A673 (cell line): ENCODE measurements at regions not wholly inside any gene's neighbourhood (a gene's known extent, or its start where the extent isn't known, plus 50 kb on each side); places are given as distances from the start of the nearest gene placed in this dataset.

Source experiments
- BruUV-seq: library from RNA; stranded (reverse); fragments of 400-500 nt; replicated peaks from 2 replicates; lab custom pipeline; 2021; lab: Mats Ljungman, UMichigan
- CTCF ChIA-PET: fragments of 300-600 bp; sonication (Branson Sonifier 250); formaldehyde crosslinking; loops from one replicate; lab custom pipeline; 2022; ENCODE audit warnings: antibody characterized with exemption; lab: Charles Lee
- POLR2A ChIA-PET: fragments of 300-600 bp; sonication (Branson Sonifier 250); formaldehyde crosslinking; loops from one replicate; lab custom pipeline; 2022; ENCODE audit warnings: antibody characterized with exemption; ENCODE audit not compliant: low non-redundant PET; lab: Charles Lee
- DNase-seq: peaks from one replicate; pipeline ENCODE4 v3.0.0-alpha.2; 2015; ENCODE audit warnings: low spot score
- H3K27ac ChIP-seq: fragments of 200-600 bp; sonication (generic); 2 replicates; pipeline ENCODE4 v1.5.1; 2016; ENCODE audit warnings: mixed run types, low read depth, mild to moderate bottlenecking, mixed read lengths, antibody characterized with exemption, low read length; ENCODE audit not compliant: poor library complexity, severe bottlenecking
- H3K27me3 ChIP-seq: fragments of 200-600 bp; sonication (generic); replicated peaks from 2 replicates; pipeline ENCODE4 v1.6.1; 2017; ENCODE audit warnings: mixed run types, low read depth, mild to moderate bottlenecking, mixed read lengths, antibody characterized with exemption, low read length; ENCODE audit not compliant: insufficient read depth, poor library complexity
- H3K36me3 ChIP-seq: fragments of 200-600 bp; sonication (generic); 2 replicates; pipeline ENCODE4 v1.6.1; 2016; ENCODE audit warnings: mixed run types, mild to moderate bottlenecking, mixed read lengths, antibody characterized with exemption, low read length; ENCODE audit not compliant: insufficient read depth, poor library complexity, severe bottlenecking
- H3K4me1 ChIP-seq: fragments of 200-600 bp; sonication (generic); 2 replicates; pipeline ENCODE4 v1.6.1; 2017; ENCODE audit warnings: mixed run types, mild to moderate bottlenecking, mixed read lengths, antibody characterized with exemption, low read length; ENCODE audit not compliant: insufficient read depth, poor library complexity, severe bottlenecking
- H3K4me3 ChIP-seq: fragments of 200-600 bp; sonication (generic); 2 replicates; pipeline ENCODE4 v1.5.1; 2016; ENCODE audit warnings: low read depth, mixed run types, mild to moderate bottlenecking, mixed read lengths, low read length; ENCODE audit not compliant: poor library complexity, severe bottlenecking
- H3K9me3 ChIP-seq: fragments of 200-600 bp; sonication (generic); 2 replicates; pipeline ENCODE4 v1.6.1; 2016; ENCODE audit warnings: mixed run types, low read depth, mild to moderate bottlenecking, mixed read lengths, antibody characterized with exemption, low read length; ENCODE audit not compliant: poor library complexity, severe bottlenecking
- EZH2 ChIP-seq: fragments of 200-600 bp; sonication (generic); IDR thresholded peaks from 2 replicates; pipeline ENCODE4 v1.6.1; 2017; ENCODE audit warnings: borderline replicate concordance, low read depth, mild to moderate bottlenecking, mixed read lengths, antibody characterized with exemption, low read length; ENCODE audit not compliant: poor library complexity, severe bottlenecking
- intact Hi-C: fragments of 100-400 bp; cut with micrococcal nuclease; formaldehyde crosslinking; loops from one replicate; pipeline ENCODE4 v1.10.0; 2022; ENCODE audit not compliant: unreplicated experiment
- TF ChIP-seq, protein P1 (sequence below): fragments of 300-800, 200-600 bp; sonication (generic); conservative IDR thresholded peaks from 2 replicates; pipeline ENCODE4 v1.5.1; 2017; ENCODE audit warnings: low read depth, mild to moderate bottlenecking, antibody characterized with exemption, low read length, moderate library complexity, mixed read lengths

DNA sequence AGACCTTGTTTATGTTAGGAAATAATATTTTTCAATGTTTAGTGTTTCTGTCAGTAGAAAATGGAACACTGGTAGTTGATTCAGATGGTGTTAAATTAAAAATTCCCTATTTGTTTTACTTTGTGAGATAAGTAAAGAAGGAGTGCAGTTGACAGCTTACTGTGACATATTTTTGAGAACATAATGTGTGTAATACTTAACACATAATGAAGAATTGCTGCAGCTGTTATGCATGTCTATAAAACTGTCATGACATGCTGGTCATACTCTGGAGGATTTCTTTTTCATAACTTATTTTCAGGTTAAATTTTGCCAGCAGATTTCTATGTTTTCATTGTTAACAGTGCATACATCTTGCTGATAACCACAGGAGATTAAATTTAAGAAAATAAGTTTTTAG is 296.1 kb downstream of the CTH start:
- Histone ChIP-seq H3K36me3 (no peaks in the 10 kb centered on the region), H3K27ac (peak overlapping the region; percentile 51), H3K4me1 (peaks cover 12% of the 10 kb centered on the region), H3K4me3 (no peak overlapping the region), H3K27me3 (no peaks in the 10 kb centered on the region), H3K9me3 (peaks cover 8% of the 10 kb centered on the region)
- BruUV-seq, result no TSS peak
- POLR2A ChIA-PET, result no interaction called here
- intact Hi-C loops, result no loop called here
- CTCF ChIA-PET, result no interaction called here
- DNase-seq, result peak; percentile 25
- no peak for TF ChIP-seq EZH2
- TF ChIP-seq, protein P1, sequence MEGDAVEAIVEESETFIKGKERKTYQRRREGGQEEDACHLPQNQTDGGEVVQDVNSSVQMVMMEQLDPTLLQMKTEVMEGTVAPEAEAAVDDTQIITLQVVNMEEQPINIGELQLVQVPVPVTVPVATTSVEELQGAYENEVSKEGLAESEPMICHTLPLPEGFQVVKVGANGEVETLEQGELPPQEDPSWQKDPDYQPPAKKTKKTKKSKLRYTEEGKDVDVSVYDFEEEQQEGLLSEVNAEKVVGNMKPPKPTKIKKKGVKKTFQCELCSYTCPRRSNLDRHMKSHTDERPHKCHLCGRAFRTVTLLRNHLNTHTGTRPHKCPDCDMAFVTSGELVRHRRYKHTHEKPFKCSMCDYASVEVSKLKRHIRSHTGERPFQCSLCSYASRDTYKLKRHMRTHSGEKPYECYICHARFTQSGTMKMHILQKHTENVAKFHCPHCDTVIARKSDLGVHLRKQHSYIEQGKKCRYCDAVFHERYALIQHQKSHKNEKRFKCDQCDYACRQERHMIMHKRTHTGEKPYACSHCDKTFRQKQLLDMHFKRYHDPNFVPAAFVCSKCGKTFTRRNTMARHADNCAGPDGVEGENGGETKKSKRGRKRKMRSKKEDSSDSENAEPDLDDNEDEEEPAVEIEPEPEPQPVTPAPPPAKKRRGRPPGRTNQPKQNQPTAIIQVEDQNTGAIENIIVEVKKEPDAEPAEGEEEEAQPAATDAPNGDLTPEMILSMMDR, result no peak

DNA sequence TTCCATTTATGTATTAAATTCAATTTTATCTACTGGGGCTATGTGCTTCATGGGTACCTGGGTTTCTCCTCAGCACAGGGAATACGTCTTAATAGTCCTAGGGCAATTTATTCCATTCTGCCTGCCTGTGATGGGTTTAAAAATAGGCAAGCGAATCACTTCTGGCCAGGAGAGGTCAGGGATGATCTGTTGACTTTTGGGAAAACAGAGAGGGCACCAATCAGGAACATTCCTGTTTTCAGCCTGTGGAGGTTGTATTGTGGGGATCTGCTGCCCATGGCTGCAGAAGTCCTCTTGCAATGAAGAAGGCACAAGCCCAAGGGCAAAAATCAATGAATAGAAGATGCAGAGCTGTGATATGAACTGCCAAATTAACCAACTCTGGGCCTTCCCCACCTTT is 303.1 kb downstream of the CTH start:
- Histone ChIP-seq H3K4me1 (peaks cover 19% of the 10 kb centered on the region), H3K4me3 (no peak overlapping the region), H3K36me3 (no peaks in the 10 kb centered on the region), H3K9me3 (peaks cover 8% of the 10 kb centered on the region), H3K27ac (no peak overlapping the region), H3K27me3 (no peaks in the 10 kb centered on the region)
- no peak for TF ChIP-seq EZH2
- TF ChIP-seq, protein P1, result no peak
- POLR2A ChIA-PET, result no interaction called here
- no TSS peak for BruUV-seq
- CTCF ChIA-PET, result no interaction called here
- no peak for DNase-seq
- intact Hi-C loops, result no loop called here

DNA sequence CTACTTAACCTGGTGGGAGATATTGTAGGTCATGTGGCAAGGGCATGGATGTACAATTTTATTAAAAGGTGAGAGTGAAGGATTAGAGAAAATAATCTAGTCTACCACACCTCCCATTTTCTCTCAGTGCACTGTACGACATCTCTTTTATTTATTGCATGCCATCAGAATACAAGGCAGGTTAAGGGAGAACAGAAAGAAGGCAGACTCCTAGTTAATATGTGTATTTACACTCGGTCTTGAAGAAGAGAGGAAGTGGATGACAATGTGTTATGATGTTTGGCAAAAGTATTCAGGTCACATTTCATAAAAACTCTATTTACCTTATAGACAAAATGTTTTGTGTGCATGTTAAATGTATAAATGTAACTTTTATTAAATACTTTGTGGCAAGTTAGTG is 306.1 kb downstream of the CTH start:
- ChIA-PET POLR2A (no interaction called here), CTCF (no interaction called here)
- intact Hi-C loops, result no loop called here
- H3K9me3 ChIP-seq, result no peaks in the 10 kb centered on the region
- no peaks in the 10 kb centered on the region for H3K27me3 ChIP-seq
- peaks cover 42% of the 10 kb centered on the region for H3K4me1 ChIP-seq
- no peak for DNase-seq
- H3K27ac ChIP-seq, result no peak overlapping the region
- no peak for TF ChIP-seq EZH2
- TF ChIP-seq, protein P1, result no peak
- H3K36me3 ChIP-seq, result no peaks in the 10 kb centered on the region
- H3K4me3 ChIP-seq, result no peak overlapping the region
- no TSS peak for BruUV-seq
